ENCODE measurements at regions not wholly inside any gene's neighbourhood (a gene's known extent, or its start where the extent isn't known, plus 50 kb on each side); places are given as distances from the start of the nearest gene placed in this dataset.
"Not testable (repeated sequence)": the region's sequence is repeated elsewhere in the genome, so short reads cannot be mapped to it uniquely, and the experiment has no call there.

DNA sequence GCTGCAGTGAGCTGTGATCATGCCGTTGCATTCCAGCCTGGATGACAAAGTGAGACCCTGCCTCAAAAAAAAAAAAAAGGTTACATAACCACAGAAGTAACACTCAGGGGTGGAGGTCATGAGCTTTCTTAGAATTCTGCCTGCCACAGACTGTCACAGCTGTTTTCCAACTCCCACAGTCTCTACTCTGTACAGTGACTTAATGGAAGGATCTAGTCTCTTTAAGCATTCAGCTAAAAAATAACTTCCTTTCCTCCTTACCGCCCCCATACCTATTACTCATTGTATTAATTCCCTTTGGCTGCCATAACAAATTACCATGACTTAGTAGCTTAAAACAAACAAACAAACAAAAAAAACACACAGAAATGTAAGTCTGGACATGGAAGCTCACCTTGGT, 99.6 kb upstream of the UBE2E1 start:
- FAIRE-seq = no peak

DNA sequence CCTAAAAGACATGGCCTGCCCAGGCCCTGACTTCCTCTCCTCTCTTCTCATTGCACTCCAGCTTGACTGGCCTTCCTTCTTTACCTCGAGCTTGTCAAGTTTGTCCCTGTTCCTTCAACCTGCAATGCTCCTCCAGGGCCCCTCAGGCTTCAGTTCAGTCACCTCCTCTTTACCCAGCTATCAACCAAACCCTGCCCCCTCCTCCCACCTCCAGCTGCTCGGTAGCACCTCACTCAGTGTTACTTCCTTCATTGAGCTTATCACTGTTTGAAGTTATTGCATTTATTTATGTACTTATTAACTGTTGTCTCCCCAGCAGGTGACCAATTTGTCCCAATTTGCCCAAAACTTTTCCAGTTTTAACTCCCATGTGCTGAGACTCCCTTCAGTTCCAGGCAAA, 95.8 kb upstream of the UBE2E1 start:
- FAIRE-seq (no peak), DNase-seq (ENCODE audit: low spot score) (no peak)

More for the DNA sequence above, 99.6 kb upstream of the UBE2E1 start:
- no peak for DNase-seq (ENCODE audit: low spot score)

- FAIRE-seq = no peak
- DNase-seq (ENCODE audit: low spot score) = no peak
Observed at GRCh38 chr3:23710555-23710954, 95.2 kb upstream of the UBE2E1 start.

DNA sequence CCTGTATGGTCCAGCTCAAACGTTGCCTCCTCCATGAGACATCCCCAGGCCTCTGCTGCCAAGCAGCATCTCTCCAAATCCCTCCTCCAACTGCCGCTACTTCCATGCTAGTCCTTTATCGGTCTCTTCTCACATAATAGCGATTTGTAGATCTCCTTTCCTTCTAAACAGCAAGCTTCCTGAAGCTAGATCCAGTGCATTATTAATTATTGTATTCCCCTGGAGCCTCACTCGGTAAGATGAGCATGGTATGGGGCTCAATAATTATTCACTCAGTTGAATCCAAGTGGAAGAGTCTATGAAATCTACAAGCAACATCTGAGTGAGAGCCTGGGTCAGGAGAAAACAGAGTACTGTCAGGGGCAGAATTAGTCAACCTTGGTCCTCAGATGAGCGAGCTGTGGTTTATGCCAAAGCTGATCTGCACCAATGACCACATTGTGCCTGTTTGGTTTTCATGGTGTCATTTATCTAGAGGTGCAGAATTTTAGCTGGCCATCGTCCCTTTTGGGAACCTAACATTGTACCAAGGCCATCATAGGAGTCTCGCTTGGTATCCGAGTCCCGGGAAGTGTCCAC, 93.8 kb upstream of the UBE2E1 start:
- DNase-seq (ENCODE audit: low spot score) (peak; percentile 49), FAIRE-seq (peak; percentile 77)

GRCh38 chr3:23712656-23713559, 92.8 kb upstream of the UBE2E1 start:
- FAIRE-seq = peak; percentile 71
- DNase-seq (ENCODE audit: low spot score) = peak; percentile 79

GRCh38 chr3:23713641-23714040, 92.1 kb upstream of the UBE2E1 start:
- FAIRE-seq (no peak), DNase-seq (ENCODE audit: low spot score) (no peak)

GRCh38 chr3:23720059-23720458, 85.7 kb upstream of the UBE2E1 start:
- DNase-seq (ENCODE audit: low spot score) (no peak), FAIRE-seq (no peak)

DNA sequence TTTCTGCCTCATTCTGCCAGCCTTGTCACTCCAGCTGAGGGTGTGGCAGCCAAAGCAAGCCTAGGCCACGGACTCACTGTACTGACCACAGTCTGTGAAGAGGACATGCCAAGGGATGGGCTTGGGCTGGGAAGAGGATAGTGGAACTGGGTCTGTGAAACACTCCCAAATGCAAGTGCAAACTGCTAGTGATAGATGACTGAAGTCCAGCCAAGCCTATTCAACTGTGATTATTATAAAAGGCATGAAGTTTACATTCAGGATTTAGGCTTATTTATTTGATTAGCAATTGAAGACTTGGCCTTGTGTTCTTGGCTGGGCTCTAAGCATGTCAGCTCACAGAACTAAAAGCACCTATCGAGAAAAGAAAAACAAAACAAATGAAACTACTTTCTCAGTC, 84.9 kb upstream of the UBE2E1 start:
- DNase-seq (ENCODE audit: low spot score) (no peak), FAIRE-seq (no peak)

DNA sequence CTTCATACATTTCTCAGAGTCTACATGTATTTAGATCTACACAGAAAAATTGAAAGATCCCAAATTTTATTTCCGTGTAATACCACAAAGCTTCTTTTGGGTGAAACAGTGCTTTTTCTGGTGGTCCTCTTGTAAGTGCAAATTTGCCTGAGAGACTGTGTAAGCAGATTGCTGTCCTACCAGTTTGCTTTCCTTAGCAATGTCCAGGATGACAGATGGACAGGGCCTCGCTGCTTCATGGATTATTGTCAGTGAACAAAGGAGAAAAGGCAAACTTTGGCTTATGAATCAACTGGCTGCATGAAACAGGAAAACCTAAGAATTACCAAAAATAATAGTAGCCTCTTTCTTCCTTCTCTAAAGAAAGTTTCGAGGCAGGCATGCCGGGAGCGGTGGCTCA, 82.6 kb upstream of the UBE2E1 start:
- FAIRE-seq (no peak), DNase-seq (ENCODE audit: low spot score) (no peak)

DNA sequence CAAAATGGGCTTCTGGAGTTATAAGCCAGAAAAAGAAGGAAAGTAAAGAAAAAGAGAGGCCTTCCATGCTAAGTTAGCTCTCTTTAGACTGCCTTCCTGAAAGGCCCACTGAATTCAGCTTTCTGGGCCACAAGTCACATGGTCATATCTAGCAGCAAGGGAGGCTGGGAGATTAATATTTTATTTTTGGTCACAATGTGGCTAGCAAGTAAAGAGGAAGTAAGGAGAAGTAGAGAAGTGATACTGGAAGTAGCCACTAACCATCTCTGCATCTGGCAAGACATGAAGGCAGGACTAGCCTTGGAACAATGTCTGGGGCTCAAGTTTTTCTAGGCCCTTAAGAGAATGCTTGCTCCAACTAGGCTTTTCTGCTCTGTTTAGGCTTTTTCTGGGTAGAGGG, 81.8 kb upstream of the UBE2E1 start:
- DNase-seq (ENCODE audit: low spot score) (no peak), FAIRE-seq (no peak)

DNA sequence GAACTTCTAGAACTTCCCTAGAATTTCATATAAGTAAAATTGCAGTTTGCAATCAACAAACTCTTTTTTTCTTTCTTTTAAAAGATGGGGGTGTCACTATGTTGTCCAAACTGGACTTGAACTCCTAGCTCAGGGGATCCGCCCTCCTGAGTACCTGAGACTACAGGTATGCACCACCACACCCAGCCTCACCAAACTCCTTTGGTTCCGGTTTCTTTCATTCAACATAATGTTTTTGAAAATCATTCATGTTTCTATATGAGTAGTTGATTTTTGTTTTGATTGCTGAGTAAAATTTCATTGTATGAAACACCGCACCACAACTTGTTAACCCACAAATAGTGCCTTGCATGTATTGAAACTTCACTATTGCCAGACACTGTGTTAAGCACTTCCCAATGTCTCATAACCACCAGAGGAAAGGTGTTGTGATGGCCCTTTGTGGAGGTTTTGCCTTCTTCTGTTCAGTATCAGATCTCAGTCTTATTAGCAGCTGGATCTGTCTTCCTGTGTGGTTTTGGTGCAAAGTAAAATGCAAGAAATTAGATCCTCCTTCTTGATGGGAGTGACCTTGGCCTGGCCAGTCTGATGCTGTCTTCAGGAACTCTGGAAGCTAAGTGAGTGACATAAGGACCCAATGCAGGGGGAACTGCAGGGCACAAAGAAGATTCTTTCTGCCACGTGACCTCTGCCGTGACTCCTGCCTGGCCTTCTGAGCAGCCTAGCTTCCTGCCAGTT, 78.8 kb upstream of the UBE2E1 start:
- FAIRE-seq (no peak), DNase-seq (ENCODE audit: low spot score) (no peak)

DNA sequence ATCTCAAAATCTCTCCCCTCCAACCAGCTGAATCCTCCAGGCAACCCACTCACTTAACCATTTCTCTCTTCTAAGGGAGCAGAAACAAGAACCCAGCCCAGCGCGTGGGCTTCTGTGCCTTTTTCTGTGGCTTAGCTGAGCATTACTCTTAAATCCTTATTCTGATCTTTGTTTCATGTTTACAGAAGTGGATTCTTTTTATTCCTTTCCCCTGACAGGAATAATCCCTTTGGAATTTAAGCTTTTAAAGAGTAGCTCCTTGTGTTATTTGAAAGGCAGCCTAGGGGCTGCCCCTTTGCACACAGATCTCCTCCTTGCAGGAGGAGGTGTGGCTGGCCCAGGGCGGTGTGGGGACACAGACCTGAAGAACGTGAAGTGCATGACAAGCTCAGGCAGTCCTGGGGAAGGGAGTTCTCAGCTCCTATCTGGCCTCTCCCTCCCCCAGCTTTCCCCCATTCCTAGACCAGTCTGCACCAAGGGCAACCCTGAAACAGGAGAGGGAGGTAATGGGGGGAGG, 77.1 kb upstream of the UBE2E1 start:
- DNase-seq (ENCODE audit: low spot score) (no peak), FAIRE-seq (no peak)

DNA sequence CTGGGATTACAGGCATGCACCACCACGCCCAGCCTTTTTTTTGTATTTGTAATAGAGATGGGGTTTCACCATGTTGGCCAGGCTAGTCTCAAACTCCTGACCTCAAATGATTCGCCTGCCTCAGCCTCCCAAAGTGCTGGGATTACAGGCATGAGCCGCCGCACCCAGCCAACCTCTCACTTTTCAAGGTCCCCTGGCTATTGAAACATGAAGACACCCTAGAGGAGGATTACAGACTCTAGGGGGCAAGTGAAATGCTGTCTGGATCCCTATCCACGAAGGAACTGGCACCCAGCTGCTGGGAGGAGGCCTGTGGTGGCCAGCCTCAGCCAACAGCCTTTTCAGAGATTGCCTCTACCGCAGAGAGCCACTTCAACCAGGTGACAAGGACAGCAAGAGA, 76.4 kb upstream of the UBE2E1 start:
- FAIRE-seq; DNase-seq (ENCODE audit: low spot score): not testable (repeated sequence)

DNA sequence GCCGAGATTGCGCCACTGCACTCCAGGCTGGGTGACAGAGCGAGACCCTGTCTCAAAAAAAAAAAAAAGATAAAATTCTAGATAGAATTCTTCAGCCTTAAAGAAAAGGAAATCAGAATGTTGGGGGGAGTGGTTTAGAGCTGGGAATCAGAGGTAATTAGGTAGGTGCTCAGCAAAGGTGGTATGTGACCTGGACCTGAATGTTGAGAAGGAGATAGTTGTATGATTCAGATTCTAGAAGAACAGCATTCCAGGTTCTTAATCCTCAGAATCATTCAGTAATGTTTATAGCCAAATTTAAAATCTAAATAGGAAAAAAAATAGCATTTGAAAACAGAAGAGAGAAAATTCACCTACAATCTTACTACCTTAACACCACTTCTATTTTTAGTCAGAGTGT, 71.3 kb upstream of the UBE2E1 start:
- DNase-seq (ENCODE audit: low spot score) = no peak
- FAIRE-seq = no peak

DNA sequence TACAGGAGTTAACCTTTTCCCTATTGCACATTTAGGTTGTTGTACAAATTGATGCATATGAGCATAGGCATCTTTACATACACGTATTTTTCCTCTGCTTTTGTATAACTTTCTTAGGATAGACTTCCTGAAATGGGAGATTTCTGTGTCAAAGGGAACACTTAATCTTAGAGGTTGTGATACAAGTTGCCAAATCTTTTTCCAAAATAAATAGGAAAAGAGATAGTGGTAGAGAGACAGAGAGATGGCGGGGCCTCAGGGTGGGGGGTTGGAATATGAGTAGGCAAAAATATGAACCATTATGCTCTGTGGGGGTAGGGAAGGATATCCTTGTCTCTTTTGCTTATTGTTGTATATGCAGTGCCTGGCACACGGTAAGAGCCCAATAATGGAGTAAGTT, 70.7 kb upstream of the UBE2E1 start:
- FAIRE-seq = no peak
- no peak for DNase-seq (ENCODE audit: low spot score)

DNA sequence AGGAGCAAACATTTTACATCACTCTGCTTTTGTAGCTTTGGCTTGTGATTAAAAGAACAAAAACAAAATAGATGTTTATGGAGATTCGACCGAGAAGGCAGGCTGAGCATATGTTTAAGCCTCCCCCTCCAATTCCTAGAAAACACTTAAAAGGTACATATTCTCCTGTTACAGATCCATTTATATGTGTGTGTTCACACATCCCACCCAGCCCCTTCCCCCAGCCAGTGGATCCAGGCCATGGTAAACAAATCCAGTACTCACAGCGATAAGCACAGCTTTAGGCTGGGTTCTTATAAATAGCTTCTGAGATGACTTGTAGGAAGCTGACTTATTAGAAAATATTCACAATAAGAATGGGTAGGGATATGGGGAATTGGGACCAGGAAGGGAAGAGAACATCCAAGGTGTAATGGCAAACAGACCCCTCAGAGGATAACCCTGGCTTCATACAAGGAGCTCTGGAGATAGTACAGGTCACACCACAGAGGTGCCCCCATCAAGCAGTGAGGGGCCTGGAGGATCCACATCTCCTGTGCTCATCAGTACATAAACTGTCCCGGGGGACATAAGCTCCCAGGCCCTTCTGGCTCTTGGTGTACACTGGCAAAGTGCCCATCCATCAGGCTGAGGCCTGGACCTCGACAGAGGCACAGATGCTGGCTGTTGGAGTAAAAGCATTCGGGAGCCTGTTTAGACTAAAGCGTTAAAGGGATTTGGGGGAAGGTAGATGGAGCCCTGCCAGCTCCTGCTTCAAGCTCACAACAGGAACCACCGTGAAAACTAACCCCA, 70.0 kb upstream of the UBE2E1 start:
- DNase-seq (ENCODE audit: low spot score) (no peak), FAIRE-seq (no peak)

GRCh38 chr3:23738944-23739343, 66.8 kb upstream of the UBE2E1 start:
- DNase-seq (ENCODE audit: low spot score) (no peak), FAIRE-seq (no peak)

GRCh38 chr3:23739536-23739935, 66.2 kb upstream of the UBE2E1 start:
- FAIRE-seq (peak; percentile 80), DNase-seq (ENCODE audit: low spot score) (peak; percentile 43)

DNA sequence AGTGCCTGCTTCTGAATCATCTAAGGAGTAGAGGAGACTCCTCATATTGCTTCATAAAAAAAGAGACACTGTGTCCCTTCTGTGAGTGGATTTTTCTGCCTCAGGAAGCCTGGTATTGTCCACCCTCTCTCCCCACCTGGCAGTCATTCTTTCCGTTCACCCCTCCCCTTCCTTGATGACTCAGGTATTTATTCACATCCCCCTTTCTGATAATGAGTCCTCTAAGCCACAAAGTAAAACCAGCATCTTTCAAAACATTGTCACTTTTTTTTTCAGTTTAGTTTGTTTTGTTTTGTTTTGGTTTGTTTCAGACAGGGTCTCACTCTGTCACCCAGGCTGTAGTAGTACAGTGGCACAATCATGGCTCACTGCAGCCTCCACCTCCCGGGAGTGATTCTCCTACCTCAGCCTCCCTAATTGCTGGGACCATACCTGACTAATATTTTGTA, 65.2 kb upstream of the UBE2E1 start:
- peak; percentile 46 for DNase-seq (ENCODE audit: low spot score)
- peak; percentile 43 for FAIRE-seq

- no peak for FAIRE-seq
- DNase-seq (ENCODE audit: low spot score) = no peak
Observed at GRCh38 chr3:23741036-23741706, 64.6 kb upstream of the UBE2E1 start.
